ENCODE measurements at regions not wholly inside any gene's neighbourhood (a gene's known extent, or its start where the extent isn't known, plus 50 kb on each side); places are given as distances from the start of the nearest gene placed in this dataset.

DNA sequence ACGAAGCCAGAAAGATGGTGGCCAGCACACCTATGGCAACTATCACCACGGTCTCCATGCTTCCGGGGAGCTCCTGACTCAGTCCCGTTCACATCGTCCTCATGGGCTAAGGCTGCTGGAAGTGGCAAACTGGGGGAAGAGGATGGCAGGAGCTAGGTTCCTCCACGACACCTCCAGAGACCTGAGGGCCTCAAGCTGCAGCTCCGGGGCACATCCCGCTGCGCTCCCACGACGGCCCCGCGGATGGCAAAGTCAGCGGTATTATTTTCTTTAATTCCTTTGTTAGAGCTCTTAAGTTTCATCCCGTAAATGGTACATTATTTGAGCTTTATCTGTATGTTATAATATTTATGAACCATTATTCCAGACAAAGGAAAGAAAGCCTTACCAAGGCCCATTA, 190.5 kb downstream of the DACT1 start:
- no peaks in the 10 kb centered on the region for H3K4me1 ChIP-seq (ENCODE audit: control insufficient read depth, extremely low read depth, insufficient read depth, low read length)
- H3K9me3 ChIP-seq (ENCODE audit: control insufficient read depth, low read depth, low read length) = no peaks in the 10 kb centered on the region
- no peak overlapping the region for H3K4me2 ChIP-seq (ENCODE audit: control insufficient read depth, extremely low read depth, insufficient read depth, low read depth, low read length)
- no peak for TF ChIP-seq EZH2 (IDR thresholded peaks at IDR 0.05; ENCODE audit: low read length)
- TF ChIP-seq, protein P1, sequence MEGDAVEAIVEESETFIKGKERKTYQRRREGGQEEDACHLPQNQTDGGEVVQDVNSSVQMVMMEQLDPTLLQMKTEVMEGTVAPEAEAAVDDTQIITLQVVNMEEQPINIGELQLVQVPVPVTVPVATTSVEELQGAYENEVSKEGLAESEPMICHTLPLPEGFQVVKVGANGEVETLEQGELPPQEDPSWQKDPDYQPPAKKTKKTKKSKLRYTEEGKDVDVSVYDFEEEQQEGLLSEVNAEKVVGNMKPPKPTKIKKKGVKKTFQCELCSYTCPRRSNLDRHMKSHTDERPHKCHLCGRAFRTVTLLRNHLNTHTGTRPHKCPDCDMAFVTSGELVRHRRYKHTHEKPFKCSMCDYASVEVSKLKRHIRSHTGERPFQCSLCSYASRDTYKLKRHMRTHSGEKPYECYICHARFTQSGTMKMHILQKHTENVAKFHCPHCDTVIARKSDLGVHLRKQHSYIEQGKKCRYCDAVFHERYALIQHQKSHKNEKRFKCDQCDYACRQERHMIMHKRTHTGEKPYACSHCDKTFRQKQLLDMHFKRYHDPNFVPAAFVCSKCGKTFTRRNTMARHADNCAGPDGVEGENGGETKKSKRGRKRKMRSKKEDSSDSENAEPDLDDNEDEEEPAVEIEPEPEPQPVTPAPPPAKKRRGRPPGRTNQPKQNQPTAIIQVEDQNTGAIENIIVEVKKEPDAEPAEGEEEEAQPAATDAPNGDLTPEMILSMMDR (optimal IDR thresholded peaks at IDR 0.05 in 1 of 3, IDR thresholded peaks at IDR 0.05 in 1 of 3, conservative IDR thresholded peaks at IDR 0.05 in 1 of 3; ENCODE audit: extremely low read depth in 1 of 3, insufficient read depth in 2 of 3, low read length in 3 of 3) = no peak
- H2AFZ ChIP-seq (ENCODE audit: control insufficient read depth, low read length) = no peak overlapping the region
- no peak overlapping the region for H3K9ac ChIP-seq (ENCODE audit: control insufficient read depth, extremely low read depth, insufficient read depth, low read length)
- no peaks in the 10 kb centered on the region for H3K36me3 ChIP-seq (ENCODE audit: control insufficient read depth in 2 of 2, extremely low read depth in 1 of 2, insufficient read depth in 2 of 2, low read length in 2 of 2)
- no peaks in the 10 kb centered on the region for H4K20me1 ChIP-seq (ENCODE audit: control insufficient read depth, extremely low read depth, insufficient read depth, low read length)
- no peaks in the 10 kb centered on the region for H3K9me1 ChIP-seq (ENCODE audit: control insufficient read depth, extremely low read depth, insufficient read depth, low read length)
- DNase-seq (ENCODE audit: low read depth, low spot score) (no peak), FAIRE-seq (no peak)
- no peaks in the 10 kb centered on the region for H3K27me3 ChIP-seq (ENCODE audit: control insufficient read depth, extremely low read depth, insufficient read depth, low read length)
- H3K79me2 ChIP-seq (ENCODE audit: control insufficient read depth, insufficient read depth, low read length) = no peaks in the 10 kb centered on the region
- no peak overlapping the region for H3K27ac ChIP-seq (ENCODE audit: control insufficient read depth, insufficient read depth, low read length)
- H3K4me3 ChIP-seq (ENCODE audit: control insufficient read depth in 2 of 3, extremely low read depth in 1 of 3, insufficient read depth in 2 of 3, low read depth in 1 of 3, low read length in 3 of 3) = no peak overlapping the region
- dilution Hi-C loops (cut with MboI; ENCODE audit: extremely low pct_ligation_motif_present, low sequenced_read_pairs) = no loop called here

DNA sequence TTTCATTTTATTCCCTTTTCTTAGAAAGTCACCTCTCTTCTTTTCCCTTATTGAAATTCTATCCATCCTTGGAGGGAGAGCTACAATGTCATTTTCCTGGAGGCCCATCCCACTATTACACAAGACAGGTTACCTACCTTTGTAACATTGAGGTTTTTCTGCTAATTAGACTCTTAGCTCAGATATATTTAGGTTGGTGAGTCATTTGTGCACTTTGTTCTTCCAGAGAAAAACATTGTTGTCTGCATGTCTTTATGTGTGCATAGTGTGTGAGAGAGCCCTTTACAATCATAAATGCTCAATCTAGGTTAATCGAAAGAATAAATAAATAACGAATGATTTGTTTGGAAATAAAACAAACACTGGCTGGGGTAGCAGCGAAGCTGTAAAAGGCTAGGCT, 191.8 kb downstream of the DACT1 start:
- dilution Hi-C loops (cut with MboI; ENCODE audit: extremely low pct_ligation_motif_present, low sequenced_read_pairs) = no loop called here
- Histone ChIP-seq H4K20me1 (ENCODE audit: control insufficient read depth, extremely low read depth, insufficient read depth, low read length) (no peaks in the 10 kb centered on the region), H3K4me3 (ENCODE audit: control insufficient read depth in 2 of 3, extremely low read depth in 1 of 3, insufficient read depth in 2 of 3, low read depth in 1 of 3, low read length in 3 of 3) (no peak overlapping the region), H2AFZ (ENCODE audit: control insufficient read depth, low read length) (no peak overlapping the region), H3K27me3 (ENCODE audit: control insufficient read depth, extremely low read depth, insufficient read depth, low read length) (no peaks in the 10 kb centered on the region), H3K9ac (ENCODE audit: control insufficient read depth, extremely low read depth, insufficient read depth, low read length) (no peak overlapping the region), H3K4me1 (ENCODE audit: control insufficient read depth, extremely low read depth, insufficient read depth, low read length) (no peaks in the 10 kb centered on the region), H3K27ac (ENCODE audit: control insufficient read depth, insufficient read depth, low read length) (no peak overlapping the region), H3K79me2 (ENCODE audit: control insufficient read depth, insufficient read depth, low read length) (no peaks in the 10 kb centered on the region), H3K9me1 (ENCODE audit: control insufficient read depth, extremely low read depth, insufficient read depth, low read length) (no peaks in the 10 kb centered on the region), H3K9me3 (ENCODE audit: control insufficient read depth, low read depth, low read length) (no peaks in the 10 kb centered on the region), H3K36me3 (ENCODE audit: control insufficient read depth in 2 of 2, extremely low read depth in 1 of 2, insufficient read depth in 2 of 2, low read length in 2 of 2) (no peaks in the 10 kb centered on the region), H3K4me2 (ENCODE audit: control insufficient read depth, extremely low read depth, insufficient read depth, low read depth, low read length) (no peak overlapping the region)
- no peak for TF ChIP-seq EZH2 (IDR thresholded peaks at IDR 0.05; ENCODE audit: low read length)
- TF ChIP-seq, protein P1 (optimal IDR thresholded peaks at IDR 0.05 in 1 of 3, IDR thresholded peaks at IDR 0.05 in 1 of 3, conservative IDR thresholded peaks at IDR 0.05 in 1 of 3; ENCODE audit: extremely low read depth in 1 of 3, insufficient read depth in 2 of 3, low read length in 3 of 3) = no peak
- FAIRE-seq (no peak), DNase-seq (ENCODE audit: low read depth, low spot score) (no peak)

Data from keratinocyte (primary cell).